ENCODE measurements at regions not wholly inside any gene's neighbourhood (a gene's known extent, or its start where the extent isn't known, plus 50 kb on each side); places are given as distances from the start of the nearest gene placed in this dataset.

DNA sequence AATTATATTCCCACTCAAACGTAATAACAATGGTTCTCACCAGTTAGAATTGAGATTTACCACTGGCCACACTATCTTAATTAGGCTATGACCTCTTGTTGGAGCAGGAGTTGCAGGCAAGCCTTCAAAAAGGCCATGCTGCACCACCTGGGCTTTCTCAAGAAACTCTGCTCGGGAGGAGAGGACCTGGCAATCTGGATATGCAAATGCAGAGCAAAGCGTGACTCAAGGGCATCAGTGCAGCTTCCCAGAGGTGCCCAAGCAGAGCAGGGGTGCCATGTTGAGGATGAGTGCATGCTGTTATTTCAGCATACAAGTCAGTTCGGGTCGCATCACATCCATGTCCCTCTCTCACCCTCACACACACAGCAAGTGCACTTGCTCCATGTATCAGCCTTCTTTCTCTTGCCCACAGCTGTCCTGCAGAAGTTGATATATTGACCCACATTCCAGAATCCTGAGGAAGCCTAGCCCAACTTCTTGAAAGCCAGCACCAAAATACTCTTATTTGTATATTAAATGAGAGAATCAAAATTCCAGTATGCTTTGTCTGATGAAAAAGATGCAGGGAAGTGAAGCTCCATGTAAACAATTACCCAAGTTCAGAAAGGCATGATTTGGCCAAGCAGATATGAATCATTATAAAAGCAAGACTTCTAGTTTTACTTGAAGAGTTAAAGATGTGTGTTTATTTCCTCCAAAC lies 55.7 kb upstream of the IL6 start:
- H3K27me3 ChIP-seq, result no peaks in the 10 kb centered on the region
- WGBS, 4 donors, result 79 to 89% (median 84%) methylated on average over 5 of the region's 5 CpGs
- H3K27ac ChIP-seq, result no peak overlapping the region
- DNase-seq (no peak), ATAC-seq (no peak)
- no peaks in the 10 kb centered on the region for H3K36me3 ChIP-seq
- TF ChIP-seq POLR2A (IDR thresholded peaks at IDR 0.05) (no peak), CTCF (IDR thresholded peaks at IDR 0.05) (no peak)
- peaks cover 0 to 19% (median 0%) of the 10 kb centered on the region in 12 donors for H3K4me1 ChIP-seq
- no peaks in the 10 kb centered on the region for H3K9me3 ChIP-seq
- intact Hi-C loops (cut with DNase I), result no loop called here
- H3K4me3 ChIP-seq, result no peak overlapping the region

DNA sequence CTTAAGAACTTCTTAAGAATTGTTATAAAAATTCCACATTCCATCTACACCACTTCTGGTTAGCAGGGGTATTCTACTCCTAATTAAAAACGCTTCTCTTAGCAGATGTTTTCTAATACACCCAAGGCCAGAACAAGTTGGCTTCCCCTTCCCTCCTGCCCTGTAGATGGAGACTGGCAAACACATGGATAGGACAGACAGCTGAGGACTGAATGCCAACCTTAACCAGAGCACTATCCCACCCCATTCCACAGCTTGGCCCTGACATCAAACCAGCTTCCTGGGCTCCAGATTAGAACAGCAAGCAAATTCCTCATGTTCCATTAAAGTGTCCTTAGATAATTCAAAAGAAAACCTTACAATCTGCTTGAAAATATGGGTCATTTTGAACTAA lies 56.6 kb upstream of the IL6 start:
- H3K4me3 ChIP-seq, result no peak overlapping the region
- H3K27ac ChIP-seq, result no peak overlapping the region
- no peaks in the 10 kb centered on the region for H3K36me3 ChIP-seq
- intact Hi-C loops (cut with DNase I), result no loop called here
- H3K9me3 ChIP-seq, result no peaks in the 10 kb centered on the region
- DNase-seq (no peak), ATAC-seq (no peak)
- TF ChIP-seq CTCF (IDR thresholded peaks at IDR 0.05), result no peak
- no peak for TF ChIP-seq POLR2A (IDR thresholded peaks at IDR 0.05)
- WGBS, 4 donors, result 87 to 92% (median 88%) methylated on average over 1 of the region's 1 CpG
- no peaks in the 10 kb centered on the region for H3K27me3 ChIP-seq
- peaks cover 0 to 9% (median 0%) of the 10 kb centered on the region in 12 donors for H3K4me1 ChIP-seq

DNA sequence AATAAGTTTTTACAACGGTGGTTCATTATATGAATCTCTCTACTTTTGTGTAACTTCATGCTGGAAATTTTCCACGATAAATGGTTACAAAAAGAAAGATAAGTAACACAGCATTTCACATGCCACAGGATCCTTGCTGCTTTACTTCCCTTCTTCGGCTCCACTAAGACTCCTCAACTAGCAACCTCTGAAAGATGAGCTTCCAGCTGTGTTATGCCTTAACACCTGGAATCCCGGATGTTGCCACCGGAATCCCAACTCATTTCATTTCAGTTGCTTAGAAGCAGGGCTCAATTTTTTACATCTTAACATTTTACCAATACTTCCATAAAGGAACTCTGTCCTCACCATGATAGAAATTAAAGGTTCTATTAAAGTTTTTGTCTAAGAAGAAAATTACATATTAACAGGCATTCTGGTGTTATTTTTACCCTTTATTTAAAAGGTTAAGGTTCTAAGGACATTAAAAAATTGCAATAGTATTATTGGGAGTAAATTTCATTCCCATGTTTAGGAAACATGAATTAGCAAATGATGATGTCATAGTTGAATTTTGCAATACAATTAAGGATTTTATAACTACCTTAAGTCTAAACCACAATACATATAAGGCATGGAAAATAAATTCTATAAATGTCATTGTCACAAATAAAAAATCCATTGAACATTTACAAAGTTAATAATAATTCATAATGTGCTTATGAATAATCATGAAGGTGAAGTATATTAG lies 57.1 kb upstream of the IL6 start:
- ATAC-seq, result no peak

More for the DNA sequence above, 57.1 kb upstream of the IL6 start:
- Histone ChIP-seq H3K36me3 (no peaks in the 10 kb centered on the region), H3K9me3 (no peaks in the 10 kb centered on the region), H3K27ac (no peak overlapping the region), H3K4me3 (no peak overlapping the region), H3K27me3 (no peaks in the 10 kb centered on the region), H3K4me1 (peaks cover 0 to 4% (median 0%) of the 10 kb centered on the region in 12 donors)
- WGBS, 4 donors, result 74 to 82% (median 79%) methylated on average over 5 of the region's 5 CpGs
- no peak for TF ChIP-seq CTCF (IDR thresholded peaks at IDR 0.05)
- DNase-seq, result no peak
- intact Hi-C loops (cut with DNase I), result no loop called here
